ENCODE measurements at regions not wholly inside any gene's neighbourhood (a gene's known extent, or its start where the extent isn't known, plus 50 kb on each side); places are given as distances from the start of the nearest gene placed in this dataset.

DNA sequence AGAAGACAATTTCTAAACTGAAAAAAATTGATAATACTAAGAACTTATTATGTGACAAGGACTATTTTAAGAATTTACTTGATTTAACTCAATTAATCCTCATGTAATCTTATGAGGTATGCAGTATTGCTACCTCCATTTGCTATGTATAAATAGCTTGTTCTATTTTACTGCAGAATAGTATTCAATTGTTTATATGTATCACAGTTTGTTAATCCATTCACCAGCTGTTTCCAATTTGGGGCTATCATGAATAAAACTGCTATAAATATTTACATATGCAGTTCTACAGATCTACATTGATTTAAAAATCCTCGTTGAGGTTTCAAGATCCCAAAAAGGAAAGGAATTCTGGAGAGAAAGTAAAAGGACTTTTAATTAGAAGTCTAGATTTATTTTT lies 54.8 kb upstream of the DOCK10 start:
- TF ChIP-seq, protein P1, sequence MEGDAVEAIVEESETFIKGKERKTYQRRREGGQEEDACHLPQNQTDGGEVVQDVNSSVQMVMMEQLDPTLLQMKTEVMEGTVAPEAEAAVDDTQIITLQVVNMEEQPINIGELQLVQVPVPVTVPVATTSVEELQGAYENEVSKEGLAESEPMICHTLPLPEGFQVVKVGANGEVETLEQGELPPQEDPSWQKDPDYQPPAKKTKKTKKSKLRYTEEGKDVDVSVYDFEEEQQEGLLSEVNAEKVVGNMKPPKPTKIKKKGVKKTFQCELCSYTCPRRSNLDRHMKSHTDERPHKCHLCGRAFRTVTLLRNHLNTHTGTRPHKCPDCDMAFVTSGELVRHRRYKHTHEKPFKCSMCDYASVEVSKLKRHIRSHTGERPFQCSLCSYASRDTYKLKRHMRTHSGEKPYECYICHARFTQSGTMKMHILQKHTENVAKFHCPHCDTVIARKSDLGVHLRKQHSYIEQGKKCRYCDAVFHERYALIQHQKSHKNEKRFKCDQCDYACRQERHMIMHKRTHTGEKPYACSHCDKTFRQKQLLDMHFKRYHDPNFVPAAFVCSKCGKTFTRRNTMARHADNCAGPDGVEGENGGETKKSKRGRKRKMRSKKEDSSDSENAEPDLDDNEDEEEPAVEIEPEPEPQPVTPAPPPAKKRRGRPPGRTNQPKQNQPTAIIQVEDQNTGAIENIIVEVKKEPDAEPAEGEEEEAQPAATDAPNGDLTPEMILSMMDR (IDR thresholded peaks at IDR 0.05): no peak
- no peak for TF ChIP-seq EZH2phosphoT487 (IDR thresholded peaks at IDR 0.05)
- TF ChIP-seq EZH2 (IDR thresholded peaks at IDR 0.05): no peak
